ENCODE measurements at regions not wholly inside any gene's neighbourhood (a gene's known extent, or its start where the extent isn't known, plus 50 kb on each side); places are given as distances from the start of the nearest gene placed in this dataset.

DNA sequence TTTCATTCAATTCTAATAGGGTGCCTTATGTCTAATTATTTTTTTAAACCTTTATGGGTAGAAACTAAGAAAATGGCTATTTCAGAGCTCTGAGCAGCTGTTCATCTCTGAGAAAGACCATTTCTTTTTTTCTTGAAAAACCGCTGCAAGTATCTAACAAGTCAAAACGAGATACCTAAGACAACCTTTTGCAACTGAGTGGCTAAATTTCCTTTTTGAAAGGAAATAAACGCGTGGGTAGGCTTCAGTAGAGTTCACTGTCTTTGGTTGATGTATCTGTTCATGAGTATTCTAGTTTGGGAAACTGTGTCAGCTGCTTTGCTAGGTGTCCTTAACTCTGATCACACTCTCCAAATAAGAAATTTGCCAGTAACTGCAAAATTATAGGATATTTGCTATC lies 104.3 kb upstream of the LINC00305 start:
- no peak for DNase-seq
- TF ChIP-seq POLR2A (IDR thresholded peaks at IDR 0.05; ENCODE audit: low read length) = no peak

DNA sequence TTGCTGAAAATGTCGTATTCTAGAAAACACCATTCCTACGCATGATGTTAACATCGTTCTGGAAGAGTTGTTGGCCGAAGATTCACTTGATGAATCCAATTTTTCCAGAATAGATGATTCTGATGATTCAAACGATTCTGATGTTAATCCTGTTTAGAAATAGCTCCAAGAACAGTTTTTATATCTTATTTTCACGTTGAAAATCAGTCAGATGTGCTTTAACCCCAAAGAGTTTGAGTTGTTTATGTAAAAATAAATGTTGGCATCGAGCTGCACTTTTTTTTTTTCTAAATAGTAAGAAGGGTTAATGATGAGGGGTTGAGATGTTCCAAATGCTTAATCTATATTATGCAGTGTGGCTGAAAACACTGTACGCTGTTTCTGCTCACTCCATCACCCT lies 99.9 kb upstream of the LINC00305 start:
- TF ChIP-seq GATA1 (IDR thresholded peaks at IDR 0.05; ENCODE audit: low read depth, low read length) = no peak
- TF ChIP-seq POLR2A (IDR thresholded peaks at IDR 0.05; ENCODE audit: low read length) = no peak
- no peak for DNase-seq

DNA sequence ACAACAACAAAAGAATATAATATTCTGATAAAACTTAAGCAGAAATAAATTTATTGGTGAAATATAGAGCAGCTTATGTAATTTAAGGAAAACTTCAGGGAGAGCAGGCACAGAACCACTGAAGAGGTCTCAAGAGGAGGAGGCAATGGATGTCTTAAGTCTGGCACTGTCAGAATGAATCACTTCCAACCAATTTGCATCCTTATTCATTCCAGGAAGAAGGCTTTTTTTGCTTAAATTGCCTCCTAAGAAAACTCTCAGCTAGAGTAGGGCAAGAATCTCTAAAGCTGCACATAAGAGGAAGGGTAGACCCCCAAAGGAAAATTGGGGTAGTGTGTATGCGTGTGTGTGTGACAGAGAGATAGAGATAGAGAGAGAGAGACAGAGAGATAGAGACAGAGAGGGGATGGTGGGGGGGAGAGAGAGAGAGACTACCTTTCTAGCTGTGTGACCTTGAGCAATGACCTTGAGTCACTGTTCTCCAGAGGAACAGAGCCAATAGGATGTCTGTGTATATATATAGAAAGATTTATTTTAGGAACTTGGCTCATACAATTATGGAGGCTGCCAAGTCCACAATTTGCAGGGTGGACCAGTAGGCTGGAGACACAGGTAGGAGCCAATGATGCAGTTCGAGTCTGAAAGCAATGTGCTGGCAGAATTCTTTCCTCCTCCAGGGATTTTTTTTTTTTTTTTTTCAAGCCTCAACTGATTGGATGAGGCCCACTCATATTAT lies 96.4 kb upstream of the LINC00305 start:
- no peak for DNase-seq
- TF ChIP-seq POLR2A (IDR thresholded peaks at IDR 0.05; ENCODE audit: low read length) (no peak), GATA1 (IDR thresholded peaks at IDR 0.05; ENCODE audit: low read depth, low read length) (no peak)

DNA sequence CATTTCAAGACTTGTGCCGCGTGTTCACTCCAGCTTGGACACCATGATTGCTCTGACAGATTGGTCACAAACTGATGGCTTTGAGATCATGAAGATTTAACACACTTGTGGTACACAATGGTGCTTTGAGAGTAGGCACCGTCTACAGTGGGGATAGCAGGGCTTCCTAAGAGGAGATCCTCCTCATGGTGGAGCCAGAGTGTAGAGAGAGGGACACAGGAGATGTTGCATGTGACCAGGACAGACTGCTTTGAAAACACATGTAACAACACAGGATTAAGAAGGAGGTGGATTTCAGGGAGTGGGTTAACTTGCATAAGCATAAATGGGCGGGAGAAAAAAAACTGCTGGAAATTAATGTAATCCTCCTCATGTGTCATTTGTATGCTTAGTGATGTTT lies 95.7 kb upstream of the LINC00305 start:
- TF ChIP-seq POLR2A (IDR thresholded peaks at IDR 0.05; ENCODE audit: low read length) (no peak), GATA1 (IDR thresholded peaks at IDR 0.05; ENCODE audit: low read depth, low read length) (no peak)
- DNase-seq = no peak

DNA sequence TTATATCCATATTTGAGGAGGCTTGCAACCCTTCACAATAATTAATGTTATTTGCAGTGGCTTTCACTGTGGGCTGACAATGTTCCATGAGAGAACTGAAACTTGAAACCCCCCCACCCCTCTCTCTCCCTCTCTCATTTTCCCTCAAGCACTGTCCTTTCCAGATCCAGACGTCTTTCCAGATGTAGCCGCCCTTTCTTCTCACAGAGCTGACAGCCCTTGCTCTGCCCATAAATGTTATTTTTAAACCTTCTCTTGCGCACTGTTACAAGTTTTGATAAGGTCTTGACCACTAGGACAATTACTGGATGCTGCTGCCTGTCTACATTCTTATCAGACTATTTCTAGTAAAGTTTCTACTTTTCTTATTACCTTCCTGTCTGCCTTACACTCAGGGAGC lies 91.4 kb upstream of the LINC00305 start:
- no peak for DNase-seq
- TF ChIP-seq GATA1 (IDR thresholded peaks at IDR 0.05; ENCODE audit: low read depth, low read length) = no peak
- no peak for TF ChIP-seq POLR2A (IDR thresholded peaks at IDR 0.05; ENCODE audit: low read length)

DNA sequence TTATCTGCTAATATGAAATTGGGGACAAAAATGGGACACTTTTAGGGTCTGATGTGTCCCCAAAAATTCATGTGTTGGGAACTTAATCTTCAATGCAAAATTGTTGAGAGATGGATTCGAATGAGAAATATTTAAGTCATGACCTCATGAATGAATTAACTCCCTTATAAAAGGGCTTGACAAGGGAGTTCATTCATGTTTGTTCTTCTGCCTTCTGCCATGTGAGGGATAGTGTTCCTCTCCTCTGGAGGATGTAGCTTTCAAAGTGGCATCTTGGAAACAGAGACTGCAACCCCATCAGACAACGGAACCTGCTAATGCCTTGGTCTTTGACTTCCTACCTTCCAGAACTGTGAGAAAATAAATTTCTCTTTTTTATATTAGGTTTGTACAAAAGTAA lies 89.2 kb upstream of the LINC00305 start:
- no peak for DNase-seq
- TF ChIP-seq GATA1 (IDR thresholded peaks at IDR 0.05; ENCODE audit: low read depth, low read length) = no peak
- no peak for TF ChIP-seq POLR2A (IDR thresholded peaks at IDR 0.05; ENCODE audit: low read length)

DNA sequence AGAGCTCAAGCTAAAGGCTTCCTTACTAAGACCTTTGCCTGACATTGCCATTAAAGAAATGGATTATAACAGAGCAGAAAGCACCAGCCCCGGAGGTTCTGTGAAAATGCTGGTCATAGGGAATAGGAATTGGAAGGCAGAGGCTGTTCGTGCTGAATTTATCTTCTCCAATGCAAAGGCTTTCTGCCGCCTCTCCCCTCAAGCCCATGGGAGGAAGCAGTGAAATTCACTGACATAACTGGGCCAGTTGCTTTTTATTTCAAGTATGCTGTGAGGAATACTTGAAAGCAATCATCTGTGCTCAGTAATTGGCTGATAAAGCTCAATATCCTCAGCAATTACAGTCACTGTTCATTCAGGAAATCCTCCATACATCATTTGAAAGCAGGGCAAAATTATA lies 85.4 kb upstream of the LINC00305 start:
- DNase-seq = no peak
- TF ChIP-seq GATA1 (IDR thresholded peaks at IDR 0.05; ENCODE audit: low read depth, low read length) = no peak
- no peak for TF ChIP-seq POLR2A (IDR thresholded peaks at IDR 0.05; ENCODE audit: low read length)

DNA sequence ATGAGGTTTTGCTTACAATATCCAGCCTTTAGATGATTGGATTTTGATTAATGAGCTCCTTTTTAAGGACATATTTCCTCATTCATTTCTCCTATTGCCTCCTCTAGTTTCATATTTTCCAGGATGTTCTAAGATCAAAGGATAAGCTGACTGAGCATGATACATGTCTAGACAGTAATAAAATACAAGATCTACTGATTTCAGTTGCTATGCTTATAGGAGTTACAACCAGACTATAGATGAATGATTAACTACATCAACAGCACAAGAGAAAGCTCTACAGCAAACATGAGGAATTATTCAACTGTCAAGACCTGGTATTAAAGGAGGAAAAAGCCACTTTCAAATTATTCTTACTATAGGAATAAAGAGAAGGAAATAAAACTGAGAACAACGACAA lies 85.0 kb upstream of the LINC00305 start:
- no peak for TF ChIP-seq GATA1 (IDR thresholded peaks at IDR 0.05; ENCODE audit: low read depth, low read length)
- TF ChIP-seq POLR2A (IDR thresholded peaks at IDR 0.05; ENCODE audit: low read length) = no peak
- DNase-seq = no peak

DNA sequence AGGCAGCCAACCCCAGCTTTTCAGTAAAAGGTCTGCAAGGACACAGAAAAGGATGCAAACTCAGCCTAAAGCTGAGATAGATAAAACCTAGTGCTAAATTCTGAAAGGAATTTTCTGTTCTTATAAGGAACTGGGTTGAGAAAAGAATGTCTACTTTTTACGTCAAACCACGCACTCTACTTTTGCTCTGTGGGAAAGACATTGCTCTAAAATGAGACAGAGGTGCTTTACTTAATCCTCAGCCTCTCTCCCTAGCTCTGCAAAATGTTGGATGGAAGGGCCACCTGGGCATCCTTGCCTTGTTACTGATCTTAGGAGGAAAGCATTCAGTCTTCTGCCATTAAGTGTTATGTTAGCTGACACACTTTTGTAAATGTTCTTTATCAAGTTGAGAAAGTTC lies 72.1 kb upstream of the LINC00305 start:
- TF ChIP-seq GATA1 (IDR thresholded peaks at IDR 0.05; ENCODE audit: low read depth, low read length) (no peak), POLR2A (IDR thresholded peaks at IDR 0.05; ENCODE audit: low read length) (no peak)
- DNase-seq = no peak

DNA sequence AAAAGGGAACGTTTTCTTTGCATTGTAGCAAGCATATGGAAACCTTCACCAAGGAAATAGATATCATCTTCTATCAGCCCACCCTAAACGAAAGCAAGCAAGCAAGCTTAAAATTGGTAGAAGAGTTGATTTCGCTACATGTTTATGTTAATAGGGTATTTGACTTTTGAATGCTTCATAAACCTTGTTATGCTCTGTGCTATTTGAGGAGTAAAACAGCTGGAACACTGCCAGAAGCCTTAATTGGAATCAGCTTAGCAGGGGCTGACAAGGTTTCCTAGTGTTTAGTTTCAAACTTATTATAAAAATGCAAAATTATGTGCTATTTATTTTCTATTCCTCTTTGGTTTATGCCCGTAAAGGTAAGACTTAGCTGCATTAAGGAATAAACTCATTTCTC lies 70.6 kb upstream of the LINC00305 start:
- TF ChIP-seq GATA1 (IDR thresholded peaks at IDR 0.05; ENCODE audit: low read depth, low read length) = no peak
- TF ChIP-seq POLR2A (IDR thresholded peaks at IDR 0.05; ENCODE audit: low read length) = no peak
- no peak for DNase-seq

DNA sequence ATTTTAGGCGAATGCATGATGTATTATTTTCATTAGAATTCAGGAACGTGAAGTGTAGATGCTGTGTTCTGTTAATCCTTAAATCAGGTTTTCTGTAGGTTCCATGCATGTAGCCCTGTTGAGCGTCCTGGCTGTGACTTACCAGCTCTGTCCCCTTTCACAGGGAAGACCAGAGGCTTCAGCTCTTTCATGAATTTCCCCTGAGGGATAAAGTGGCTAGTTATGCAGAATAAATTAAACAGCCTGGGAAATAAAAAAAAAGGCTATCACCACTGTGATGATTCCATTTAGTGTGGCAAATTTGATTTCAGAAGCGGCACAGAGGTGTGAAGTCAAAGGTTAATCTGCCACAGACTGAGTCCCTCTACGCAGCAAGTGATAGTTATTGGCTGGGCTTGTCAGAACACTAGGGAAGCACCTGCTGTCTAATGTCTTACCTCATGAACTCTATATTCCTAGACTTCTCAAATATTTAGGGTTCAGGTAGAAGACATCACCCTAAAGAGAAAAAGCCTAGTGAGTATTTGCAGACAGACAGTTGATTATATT lies 61.6 kb upstream of the LINC00305 start:
- DNase-seq = no peak
- no peak for TF ChIP-seq GATA1 (IDR thresholded peaks at IDR 0.05; ENCODE audit: low read depth, low read length)

DNA sequence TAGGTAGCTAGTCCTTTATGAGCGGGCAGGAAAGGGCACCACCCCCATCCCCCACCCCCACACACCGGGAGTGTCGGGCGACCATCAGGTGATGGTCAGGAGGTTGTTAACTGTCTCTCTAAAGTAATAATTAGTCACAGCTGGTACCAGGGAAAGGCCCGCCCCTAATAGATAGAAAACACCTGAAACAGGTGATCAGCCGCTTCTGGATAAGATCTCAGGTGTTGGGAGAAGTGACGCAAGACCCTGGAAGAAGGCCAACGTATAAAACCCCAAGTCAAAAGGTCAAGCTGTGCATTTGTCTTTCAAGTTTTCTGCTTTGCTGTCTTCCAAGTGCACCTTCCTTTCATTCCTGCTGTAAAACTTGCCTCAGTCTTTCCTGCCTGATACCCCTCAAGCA lies 59.6 kb upstream of the LINC00305 start:
- DNase-seq = no peak
- TF ChIP-seq POLR2A (IDR thresholded peaks at IDR 0.05; ENCODE audit: low read length) = no peak
- no peak for TF ChIP-seq GATA1 (IDR thresholded peaks at IDR 0.05; ENCODE audit: low read depth, low read length)

DNA sequence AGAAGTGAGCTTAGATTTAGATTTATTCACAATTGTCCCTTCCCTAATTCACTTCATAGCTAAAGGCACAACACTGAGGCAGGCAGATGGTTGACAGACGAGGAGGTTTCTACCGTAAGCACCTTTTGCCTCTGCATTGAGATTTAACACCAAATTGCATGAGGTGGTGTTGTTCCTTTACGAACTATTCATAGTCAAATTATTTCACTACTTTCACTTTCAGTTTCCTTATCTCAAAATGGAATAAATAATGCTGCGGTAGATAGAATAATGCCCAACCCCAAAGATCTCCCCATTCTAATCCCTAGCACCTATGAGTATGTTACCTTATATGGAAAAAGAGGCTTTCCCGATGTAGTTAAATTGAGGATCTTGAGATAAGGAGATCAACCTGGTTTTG lies 58.9 kb upstream of the LINC00305 start:
- TF ChIP-seq POLR2A (IDR thresholded peaks at IDR 0.05; ENCODE audit: low read length) (no peak), GATA1 (IDR thresholded peaks at IDR 0.05; ENCODE audit: low read depth, low read length) (no peak)
- DNase-seq = no peak

DNA sequence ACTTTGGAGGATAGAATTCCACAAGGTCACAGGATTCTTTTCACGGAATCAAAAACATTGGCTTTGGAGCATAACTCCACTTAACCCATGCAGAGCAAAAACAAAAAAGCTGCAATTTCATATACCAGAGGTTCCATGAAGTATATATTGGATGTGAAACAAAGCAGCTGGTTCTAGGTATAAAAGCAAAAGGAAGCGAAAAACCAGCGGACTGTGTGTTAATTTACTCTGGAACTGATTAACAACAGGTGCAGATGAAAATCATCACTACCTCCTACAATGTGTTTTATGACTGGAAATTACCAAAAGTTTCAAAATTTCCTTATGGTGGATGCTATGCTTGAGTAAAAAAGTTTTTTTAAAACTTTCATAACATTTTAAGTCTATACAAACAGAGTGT lies 54.4 kb upstream of the LINC00305 start:
- no peak for TF ChIP-seq POLR2A (IDR thresholded peaks at IDR 0.05; ENCODE audit: low read length)
- TF ChIP-seq GATA1 (IDR thresholded peaks at IDR 0.05; ENCODE audit: low read depth, low read length) = no peak
- no peak for DNase-seq

DNA sequence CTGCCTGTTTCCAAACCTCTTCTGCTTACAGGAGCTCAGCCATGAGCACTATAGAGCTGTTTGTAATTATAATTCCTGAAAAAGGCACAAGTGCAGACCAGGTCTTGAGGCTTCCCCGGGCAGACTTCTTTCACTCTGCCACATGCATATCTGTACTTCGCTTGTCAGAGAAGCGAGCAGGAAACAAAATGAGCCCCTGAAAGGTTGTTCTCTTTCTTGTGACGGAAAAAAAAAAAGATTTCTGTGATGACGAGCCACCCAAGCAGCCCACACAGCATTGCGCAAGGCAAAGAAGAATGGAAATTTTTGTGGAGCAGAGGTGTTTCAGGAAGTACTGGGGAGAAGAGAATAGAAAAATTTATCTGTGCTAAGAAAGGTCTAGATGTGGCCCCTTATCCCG lies 54.0 kb upstream of the LINC00305 start:
- TF ChIP-seq GATA1 (IDR thresholded peaks at IDR 0.05; ENCODE audit: low read depth, low read length) = no peak
- TF ChIP-seq POLR2A (IDR thresholded peaks at IDR 0.05; ENCODE audit: low read length) = no peak
- no peak for DNase-seq
